MV-4-11 (cell line): ENCODE measurements at regions not wholly inside any gene's neighbourhood (a gene's known extent, or its start where the extent isn't known, plus 50 kb on each side); places are given as distances from the start of the nearest gene placed in this dataset.
"Not testable (repeated sequence)": the region's sequence is repeated elsewhere in the genome, so short reads cannot be mapped to it uniquely, and the experiment has no call there.

Experiments
- DNase-seq: peaks from one replicate; lab custom pipeline; 2025; lab: John Stamatoyannopoulos, UW

DNA sequence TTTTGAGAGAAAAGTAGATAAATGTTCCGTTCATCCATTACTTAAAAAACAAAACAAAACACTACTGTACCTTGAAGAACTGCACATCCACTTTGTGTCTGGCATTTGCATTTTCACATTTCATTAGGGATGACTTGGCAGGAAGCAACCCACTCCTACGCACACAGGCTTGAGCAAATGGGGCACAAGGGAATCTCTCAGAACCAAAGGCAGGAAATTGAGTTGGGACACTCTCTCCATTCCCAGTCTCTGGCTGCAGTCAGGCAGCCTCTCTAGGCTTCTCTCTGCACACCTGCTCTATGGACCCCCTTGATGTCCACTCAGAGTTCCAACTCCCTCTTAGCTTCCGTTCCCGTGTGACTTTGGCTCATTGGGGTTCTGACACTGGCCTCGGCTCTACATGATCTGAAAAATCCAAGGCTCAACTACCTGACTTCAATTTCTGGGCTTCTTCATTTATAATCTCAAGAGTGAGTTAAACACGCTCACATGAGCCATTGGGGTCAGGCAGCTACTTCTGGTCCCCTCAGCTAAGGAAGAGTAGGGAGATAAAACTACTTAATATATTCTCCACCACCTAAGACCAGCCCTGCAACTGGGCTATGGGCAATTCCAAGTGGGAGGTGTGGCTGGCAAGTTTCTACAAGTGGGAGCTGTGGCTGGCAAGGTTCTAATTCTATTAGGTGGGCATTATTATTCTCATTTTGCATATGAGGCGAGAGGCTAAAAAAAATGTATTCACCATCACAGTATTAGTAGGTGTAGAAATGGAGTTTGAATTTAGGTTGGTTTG is 251.9 kb downstream of the SOD2 start:
- DNase-seq, result no peak

DNA sequence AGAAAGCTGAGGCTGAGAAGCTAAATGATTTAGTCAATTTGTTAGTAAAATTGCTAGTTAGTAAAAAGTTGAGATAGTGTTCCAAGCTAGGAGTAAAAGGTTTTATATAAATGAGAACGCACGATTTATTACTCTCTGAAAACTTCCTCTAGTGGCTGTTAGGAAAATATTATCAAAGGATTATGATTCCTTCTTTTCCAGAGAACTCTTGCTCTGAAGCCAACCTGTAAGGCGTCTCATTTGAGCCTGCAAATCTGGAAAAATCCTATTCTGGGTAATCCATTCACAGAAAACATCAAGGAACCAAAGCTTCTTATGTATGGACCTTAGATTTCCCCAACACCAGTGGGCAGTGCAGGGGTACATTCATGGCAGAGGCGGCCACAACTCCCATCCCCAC is 252.7 kb downstream of the SOD2 start:
- DNase-seq, result no peak

DNA sequence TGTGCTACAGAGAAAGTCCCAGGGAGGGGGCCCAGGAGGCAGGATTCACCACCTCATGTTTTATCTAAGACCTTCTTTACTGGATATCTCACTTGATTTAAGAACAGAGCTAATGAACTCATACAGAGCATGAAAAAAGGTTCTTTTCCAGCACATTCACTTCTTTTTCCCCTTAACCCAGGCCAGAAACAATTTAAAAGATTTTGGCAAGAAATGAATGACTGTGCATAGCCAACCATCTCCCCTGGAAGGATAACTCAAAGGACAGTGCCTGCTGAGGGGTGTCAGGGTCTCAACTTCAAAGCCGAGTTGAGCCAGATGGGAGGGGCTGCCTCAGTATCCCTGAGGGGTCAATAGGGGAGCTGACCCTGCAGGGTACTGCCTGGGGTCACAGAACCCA is 253.4 kb downstream of the SOD2 start:
- DNase-seq, result no peak

DNA sequence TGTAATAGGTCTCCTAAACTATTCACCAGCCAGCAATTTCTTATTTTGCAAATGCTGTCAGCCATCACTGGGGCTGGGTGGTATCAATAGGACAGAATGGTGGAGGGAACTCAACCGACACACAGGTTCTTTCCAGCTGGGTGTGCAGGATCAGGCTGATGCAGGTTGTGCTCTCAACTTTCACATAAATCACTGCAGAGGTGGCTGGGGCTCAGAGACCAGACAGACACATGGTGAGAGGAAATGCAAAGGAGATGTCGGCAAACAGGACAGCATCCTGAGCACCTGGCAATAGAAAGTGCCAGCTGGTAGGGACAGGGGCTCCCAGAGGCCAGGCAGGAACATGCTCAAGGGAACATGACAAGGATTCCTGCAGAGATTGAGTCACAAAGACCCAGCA is 254.9 kb downstream of the SOD2 start:
- DNase-seq, result no peak

DNA sequence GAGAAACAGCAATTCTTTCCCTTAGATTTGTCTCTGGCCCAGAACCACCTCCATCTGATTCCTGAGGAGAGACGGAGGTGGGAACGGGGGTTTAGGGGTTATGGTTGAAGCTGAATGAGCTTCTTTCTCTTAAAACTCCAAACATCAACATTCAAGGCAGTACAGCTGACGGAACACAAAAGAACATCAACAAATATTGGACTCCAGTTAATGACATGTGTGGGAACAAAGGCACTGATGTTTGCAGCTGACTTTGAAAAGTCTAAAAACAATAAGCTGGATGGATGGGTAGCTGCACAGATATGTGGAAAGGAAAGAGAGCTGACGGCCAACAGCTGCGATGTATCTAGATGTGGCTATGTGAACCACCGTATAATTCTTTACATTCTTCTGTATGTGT is 256.5 kb downstream of the SOD2 start:
- DNase-seq, result no peak

DNA sequence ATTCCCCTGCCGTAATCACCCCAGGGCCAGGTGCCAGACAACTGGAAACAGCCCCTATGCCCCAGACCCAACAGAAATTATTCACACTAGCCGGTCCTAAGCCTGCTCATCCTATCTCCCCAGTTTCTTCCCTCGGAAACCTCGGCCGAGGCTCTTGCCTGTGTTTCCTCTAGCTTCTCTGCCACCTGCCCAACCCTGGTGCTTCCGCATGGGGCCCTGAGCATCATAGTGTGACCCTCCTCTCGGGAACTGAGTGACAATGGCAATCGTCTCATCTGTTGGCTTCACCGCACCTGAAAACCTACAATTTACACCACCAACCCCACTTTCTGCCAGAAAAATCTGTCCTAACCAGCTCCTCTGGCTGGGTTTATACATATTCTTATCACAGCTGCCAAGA is 257.3 kb downstream of the SOD2 start:
- no peak for DNase-seq

DNA sequence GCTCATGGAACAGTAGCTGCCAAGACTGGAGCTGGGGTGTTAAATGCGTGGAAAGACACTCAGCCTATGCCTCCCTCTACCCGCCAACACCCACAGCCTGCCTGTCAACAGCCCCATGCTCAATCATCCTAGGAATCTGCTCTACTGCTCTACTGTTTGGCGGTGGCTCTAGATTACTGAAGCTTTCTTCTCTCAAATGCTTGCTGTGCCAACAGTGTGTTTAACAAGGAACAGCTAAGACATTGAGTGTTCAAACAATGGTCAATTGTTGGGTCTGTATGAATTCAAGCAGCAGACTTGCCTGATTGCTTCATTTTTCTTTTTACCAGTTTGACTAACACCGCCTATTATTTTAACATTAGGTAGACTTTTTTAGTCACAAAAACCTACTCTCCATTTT is 258.6 kb downstream of the SOD2 start:
- DNase-seq, result no peak

DNA sequence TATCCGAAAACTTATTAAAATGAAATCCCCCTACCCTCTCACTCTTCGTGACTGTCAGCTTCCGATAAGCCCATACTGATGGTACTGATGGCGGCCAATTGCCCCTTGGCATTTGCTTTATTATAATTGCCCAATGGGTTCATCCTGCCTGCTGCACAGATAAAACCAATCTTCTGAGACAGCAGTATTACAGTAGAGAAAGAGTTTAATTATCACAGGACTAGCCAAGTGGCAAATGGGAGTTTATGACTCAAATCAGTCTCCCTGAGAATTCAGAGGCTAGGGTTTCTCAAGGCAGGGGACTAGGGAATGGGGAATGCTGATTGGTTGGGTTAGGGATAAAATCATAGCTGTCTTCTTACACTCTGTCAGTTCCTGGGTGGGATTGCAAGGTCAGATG is 259.5 kb downstream of the SOD2 start:
- DNase-seq, result no peak

DNA sequence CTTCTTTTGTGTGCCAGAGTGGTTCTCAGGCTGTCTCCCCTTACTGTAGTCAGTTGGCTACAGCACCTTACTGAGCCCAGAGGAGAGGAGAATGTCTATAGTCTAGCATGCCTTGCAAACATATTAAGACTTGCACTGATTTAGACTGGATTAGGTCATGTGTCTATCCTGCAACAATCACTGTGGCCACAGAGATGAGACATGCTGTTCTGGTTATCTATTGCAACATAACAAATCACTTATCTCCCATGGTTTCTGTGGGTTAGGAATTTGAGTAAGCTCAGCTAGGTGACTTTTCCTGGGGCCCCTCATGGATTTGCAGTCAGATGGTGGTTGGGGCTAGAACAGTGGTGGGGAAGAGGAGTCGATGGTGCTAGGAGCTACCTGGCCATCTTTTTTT is 261.3 kb downstream of the SOD2 start:
- no peak for DNase-seq

DNA sequence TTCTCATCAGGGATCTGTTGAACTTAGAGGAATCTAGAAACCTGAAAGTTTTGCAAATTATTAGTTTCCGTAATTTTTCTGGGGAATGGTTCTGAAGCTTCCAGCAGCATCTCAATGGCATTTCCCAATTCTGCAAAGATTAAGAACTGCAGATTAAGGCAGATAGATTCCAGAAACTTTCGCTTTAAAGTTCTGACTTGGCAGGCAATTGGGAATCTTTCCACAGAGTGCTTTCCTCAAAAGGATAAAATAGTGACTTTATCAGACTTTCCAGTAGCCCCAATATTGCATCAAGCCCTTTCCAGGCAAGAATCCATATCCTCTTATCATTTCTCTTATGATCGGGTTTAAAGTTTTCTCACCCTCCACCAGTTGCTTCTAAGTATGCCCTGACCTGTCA is 261.1 kb downstream of the FNDC1 start:
- no peak for DNase-seq

DNA sequence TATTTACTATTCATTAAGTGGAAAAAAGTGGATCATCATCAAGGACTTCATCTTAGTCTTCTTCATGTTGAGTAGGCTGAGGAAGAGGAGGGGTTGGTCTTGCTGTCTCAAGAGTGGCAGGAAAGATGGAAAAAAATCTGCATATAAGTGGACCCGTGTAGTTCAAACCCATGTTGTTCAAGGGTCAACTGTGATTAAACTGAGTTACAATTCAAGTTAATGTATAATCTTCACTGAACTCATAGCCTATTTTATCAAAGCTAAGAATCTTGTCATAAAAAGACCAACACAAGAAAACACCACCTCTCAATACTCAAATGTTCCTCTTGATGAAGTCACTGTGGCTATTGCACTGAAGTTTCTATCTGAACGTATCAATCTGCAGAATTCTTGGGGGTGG is 260.2 kb downstream of the FNDC1 start:
- no peak for DNase-seq

DNA sequence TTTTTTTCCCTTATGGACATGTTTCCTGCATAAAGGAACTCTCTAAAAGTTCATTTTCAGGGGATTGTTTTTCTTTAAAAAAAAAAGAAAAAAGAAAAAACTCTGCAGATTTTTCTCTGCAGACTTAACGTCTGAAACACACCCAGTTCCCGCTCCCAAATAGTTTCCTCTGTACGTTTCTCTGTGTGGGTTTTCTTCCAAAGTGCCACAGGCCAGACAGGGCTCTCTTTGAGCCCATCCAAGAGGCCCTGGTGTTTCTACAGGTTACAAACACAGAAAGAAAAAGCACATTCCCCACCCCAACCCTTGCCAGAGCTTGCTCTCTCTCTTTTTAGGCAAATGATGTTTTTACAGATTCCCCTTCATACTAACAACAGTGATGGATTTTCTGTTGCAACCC is 258.6 kb downstream of the FNDC1 start:
- DNase-seq, result no peak

DNA sequence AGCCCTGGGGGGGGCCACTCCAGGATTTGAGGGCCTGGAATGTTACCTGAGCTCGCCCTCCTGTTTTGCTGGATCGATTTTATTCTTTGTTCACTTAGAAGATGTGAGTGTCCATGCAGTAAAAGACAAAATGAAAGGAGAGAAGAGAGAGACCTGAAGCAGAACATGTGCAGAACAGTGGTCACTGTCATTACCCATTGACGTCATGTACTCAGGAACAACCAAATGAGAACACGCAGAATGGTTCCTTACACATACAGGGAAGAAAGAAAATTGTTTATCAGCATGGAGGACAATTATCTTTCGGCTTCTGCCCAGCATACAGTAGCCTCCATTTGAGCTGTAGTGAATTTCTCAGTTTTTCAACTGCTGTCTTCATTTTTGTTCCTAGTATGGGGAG is 258.1 kb downstream of the FNDC1 start:
- no peak for DNase-seq

DNA sequence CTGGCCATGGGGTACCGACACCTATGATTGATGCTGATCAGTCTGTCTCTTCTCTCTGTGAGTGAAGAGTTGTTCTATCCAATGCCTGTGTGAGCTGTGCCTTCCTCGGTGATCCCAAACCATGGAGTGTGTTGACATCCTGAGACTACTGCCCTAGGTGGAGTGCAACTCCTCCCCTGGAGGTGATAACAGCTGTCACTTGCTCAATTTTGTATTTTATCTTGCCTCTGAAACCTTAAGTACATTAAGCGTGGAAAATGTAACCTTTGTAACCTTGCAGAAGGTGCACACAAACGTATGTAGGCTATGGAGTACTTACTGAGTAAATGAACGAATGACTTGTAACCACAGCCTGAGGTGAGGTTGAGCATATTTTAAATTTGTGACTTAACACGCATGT is 256.2 kb downstream of the FNDC1 start:
- no peak for DNase-seq

DNA sequence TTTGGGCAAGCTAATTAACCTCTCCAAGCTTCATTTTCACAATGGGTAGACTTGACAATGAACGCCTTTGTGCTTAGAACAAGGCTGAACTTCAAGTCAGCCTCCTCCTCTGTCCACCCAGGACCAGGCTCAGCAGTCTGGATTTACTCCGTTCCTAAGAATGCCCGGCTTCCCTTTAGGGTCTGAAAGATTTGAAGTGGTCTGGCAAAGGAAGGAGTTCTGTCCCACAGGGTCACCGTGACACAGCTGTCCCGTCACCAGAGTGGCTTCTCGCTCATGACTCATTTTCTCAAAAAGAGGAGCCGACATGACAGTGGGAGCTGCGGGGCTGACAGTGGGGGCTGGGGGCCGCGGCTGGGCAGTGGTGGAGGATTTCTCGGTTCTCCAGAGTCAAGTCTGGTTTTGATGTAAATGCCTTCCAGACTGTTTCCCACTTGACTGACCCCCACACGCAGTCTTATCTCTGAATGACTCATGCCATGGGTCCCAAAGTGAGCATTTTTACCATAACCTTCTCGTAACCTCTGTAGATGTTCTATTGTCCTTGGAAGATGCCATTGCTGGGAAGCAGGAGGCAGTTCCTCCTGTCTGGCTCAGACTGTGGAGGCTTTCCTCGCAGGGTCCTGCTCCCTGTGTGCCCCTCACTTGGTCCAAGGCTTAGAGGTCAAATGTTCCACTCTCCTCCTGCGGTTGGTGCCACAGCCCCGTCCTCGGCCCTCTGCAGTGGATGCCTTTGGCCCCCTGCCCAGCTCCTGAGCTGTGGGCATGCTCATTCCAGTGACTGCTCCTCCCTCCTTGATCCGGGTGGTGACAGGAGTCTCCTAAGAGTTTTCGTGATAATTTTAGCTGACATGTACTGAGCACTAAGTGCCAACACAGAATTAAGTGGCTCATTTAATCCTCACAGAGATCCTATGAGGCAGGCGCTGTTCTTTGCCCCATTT is 253.1 kb downstream of the FNDC1 start:
- no peak for DNase-seq

DNA sequence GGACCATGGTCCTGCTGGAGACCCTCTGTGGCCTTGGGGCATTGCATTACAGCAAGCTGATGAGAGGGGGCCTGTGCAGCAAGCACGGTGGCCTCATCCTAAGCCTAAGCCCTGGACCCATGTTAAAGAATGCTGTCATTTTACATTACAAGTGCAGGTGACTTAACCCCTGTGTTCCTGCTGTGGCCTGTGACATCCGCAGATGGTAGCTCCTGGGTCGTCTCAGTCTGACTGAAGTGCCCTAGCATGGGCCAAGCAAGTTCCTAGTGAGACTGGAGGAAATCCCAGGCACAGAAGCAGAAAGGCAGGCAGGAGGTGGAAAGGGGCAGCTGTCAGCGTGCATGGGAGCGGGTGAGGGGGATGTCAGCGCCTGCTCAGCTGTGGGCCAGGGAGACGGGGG is 252.4 kb downstream of the FNDC1 start:
- DNase-seq, result no peak

DNA sequence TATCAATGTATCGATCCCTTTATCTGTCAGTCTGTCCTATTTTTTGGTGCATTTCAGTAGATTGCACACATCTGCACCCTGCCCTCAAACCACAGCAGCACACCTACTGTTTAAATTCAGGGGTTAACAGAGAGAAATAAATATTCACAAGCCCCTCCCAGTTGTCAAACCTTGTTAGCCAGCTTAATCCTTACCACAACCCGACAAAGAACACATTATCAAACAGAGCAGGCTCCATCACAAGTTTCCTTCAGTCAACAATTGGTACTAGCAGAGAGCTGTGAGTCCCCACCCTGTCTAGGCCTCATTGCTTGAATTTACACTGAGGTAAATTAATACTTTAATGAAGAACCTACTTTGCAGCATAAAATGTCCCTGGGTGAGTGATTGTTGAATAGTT is 249.8 kb downstream of the FNDC1 start:
- no peak for DNase-seq

DNA sequence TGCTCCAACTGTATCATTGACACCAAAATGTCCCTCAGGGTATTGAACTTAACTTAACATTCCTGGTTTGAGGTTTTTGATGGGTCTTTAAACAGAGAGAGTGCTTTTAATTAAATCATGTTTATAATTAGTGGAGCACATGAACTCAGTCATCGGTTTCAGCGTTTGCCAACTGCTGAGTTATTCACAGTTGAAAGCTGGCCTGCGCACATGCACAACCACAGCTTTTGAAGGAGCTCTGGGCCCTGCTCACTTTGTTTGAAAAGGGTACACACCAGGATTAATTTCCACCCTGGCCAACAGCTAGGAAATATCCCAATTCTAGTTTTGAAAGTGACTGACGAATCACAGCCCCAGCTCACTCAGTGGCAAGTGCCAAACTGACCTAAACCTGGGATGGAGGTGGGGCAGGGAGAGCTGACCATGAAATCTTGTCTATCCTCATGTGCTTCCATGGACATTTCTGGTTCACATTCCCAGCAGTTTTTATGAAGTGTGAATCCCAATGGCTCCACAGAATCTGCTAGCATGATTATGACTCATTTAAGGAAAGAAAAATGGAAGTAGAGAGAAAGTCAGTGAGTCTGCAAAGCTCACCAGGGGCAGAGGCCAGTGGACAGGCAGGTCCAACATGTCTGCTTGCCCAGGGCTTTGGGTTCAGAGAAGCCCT is 247.8 kb downstream of the FNDC1 start:
- DNase-seq, result no peak

DNA sequence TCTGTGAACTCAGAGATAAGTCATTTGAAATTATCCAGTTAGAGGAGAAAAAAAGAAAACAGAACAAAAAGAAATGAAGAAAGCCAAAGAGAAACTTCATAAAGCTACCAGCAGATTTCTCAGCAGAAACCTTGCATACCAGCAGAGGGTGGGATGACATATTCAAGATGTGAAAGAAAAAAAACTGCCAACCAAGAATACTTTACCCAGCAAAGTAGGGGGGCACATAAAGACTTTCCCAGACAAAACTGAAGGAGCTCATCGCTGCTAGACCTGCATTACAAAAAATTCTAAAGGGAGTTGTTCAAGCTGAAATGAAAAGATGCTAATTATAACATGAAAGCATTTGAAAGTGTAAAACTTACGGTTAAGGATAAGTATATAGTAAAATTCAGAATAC is 246.3 kb downstream of the FNDC1 start:
- no peak for DNase-seq

DNA sequence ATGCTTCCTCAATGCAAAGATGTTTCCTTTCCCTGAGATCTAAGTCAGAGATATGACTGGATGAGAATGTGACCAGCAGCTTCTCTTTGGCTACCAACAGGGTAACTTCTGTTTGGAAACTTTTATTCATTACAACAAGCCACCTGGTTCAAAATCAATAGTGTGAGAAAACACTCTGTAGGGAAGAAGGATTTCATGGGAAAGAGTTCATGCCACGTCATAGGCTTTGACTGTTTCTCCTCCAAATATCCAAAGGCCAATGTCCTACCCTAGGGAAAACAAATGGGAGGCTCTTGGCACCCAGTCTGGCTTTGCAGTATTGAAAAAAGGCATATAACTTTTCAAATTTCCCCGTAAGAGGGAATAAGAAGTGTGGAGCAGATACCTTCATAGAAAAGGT is 245.5 kb downstream of the FNDC1 start:
- DNase-seq, result no peak

DNA sequence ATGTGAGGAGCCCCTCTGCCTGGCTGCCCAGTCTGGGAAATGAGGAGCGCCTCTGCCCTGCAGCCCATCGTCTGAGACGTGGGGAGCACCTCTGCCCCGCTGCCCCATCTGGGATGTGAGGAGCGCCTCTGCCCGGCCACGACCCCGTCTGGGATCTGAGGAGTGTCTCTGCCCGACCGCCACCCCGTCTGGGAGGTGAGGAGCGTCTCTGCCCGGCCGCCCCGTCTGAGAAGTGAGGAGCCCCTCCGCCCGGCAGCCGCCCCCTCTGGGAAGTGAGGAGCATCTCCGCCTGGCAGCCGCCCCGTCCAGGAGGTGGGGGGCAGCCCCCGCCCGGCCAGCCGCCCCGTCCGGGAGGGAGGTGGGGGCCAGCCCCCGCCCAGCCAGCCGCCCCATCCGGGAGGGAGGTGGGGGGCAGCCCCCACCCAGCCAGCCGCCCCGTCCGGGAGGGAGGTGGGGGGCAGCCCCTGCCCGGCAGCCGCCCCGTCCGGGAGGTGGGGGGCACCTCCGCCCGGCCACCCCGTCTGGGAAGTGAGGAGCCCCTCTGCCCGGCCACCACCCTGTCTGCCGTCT is 238.1 kb downstream of the FNDC1 start:
- DNase-seq, result not testable (repeated sequence)

DNA sequence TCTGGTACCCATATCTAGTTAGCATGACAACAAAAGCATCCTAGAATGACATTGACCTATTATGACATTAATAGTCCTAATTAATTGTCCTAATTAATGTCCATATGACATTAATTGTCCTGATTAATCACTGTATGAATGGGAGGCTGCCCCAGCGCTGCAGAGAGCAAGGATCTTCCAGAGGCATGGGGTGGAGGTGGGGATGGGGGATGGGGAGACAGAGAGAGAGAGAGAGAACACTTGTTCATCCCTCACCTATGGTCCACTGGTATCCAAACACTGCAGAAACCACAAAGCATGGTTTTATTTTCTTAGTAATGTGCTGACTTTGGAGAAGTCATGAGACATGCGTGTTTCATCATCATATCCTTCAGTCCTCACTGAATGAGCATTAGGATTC is 235.1 kb downstream of the FNDC1 start:
- DNase-seq, result no peak

DNA sequence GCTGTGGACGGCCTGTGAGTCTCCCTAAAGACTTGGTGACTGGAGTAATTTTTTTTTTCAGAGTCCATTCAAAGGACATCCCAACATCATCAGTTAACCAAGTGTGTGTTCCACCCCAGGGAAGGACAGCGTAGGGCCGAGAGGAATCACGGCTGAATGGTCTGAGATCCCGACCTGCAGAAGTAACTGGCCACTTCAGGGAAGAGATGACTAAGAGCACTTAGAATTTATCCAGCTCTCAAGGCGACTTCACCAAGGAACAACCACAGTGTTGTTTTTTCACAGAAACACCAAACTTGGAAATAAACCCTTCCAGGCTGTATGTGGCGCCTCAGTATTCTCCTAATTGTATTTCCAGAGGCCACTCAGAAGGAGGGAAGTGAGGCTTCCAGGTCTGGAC is 231.6 kb downstream of the FNDC1 start:
- DNase-seq, result no peak
